ENCODE measurements at regions not wholly inside any gene's neighbourhood (a gene's known extent, or its start where the extent isn't known, plus 50 kb on each side); places are given as distances from the start of the nearest gene placed in this dataset.

DNA sequence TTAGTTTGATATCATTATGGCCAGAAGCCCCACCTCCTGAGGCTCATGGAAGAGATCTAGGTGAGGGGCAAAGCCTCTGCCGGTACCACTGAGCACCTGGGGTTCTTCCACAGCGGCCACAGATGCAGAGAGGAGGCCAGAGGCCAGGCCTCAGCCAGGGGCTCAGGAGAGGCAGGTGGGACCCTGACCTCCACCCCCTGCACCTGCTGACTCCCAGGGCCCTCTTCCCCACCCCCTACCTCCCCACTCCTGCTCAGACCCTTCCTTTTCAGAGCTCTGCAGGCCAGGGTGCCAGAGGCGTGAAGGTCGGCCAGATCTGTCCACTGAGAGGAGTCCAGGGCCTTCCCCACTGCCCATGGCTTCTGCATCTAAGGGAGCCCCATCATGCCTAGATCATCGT is 178.7 kb upstream of the PPP2R2D start:
- no peak for TF ChIP-seq CTCF (IDR thresholded peaks at IDR 0.05; ENCODE audit: extremely low read depth, missing control alignments)
- DNase-seq (ENCODE audit: low spot score), result no peak

GRCh38 chr10:131722525-131723264 is 178.1 kb upstream of the PPP2R2D start:
- DNase-seq (ENCODE audit: low spot score), result no peak
- no peak for TF ChIP-seq CTCF (IDR thresholded peaks at IDR 0.05; ENCODE audit: extremely low read depth, missing control alignments)

- TF ChIP-seq CTCF (IDR thresholded peaks at IDR 0.05; ENCODE audit: extremely low read depth, missing control alignments), result no peak
- no peak for DNase-seq (ENCODE audit: low spot score)
Measured at GRCh38 chr10:131723297-131724168, 177.3 kb upstream of the PPP2R2D start.

DNA sequence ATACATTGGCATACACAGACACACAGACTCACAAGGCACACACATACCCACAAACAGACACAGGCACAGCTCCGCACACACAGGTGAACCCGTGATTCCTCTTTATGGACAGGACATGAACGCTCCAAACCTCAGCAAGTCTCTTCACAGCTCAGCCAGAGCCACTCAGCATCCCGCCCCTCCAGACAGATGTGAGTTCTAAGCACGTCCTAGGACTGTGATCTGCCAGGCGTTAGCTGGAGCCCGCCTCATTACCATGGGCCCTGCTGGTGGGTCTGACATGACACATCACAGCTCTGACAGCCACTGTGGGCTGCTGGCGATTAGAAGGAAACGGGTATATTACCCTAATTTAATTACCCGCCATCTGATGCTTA is 176.7 kb upstream of the PPP2R2D start:
- DNase-seq (ENCODE audit: low spot score), result no peak
- no peak for TF ChIP-seq CTCF (IDR thresholded peaks at IDR 0.05; ENCODE audit: extremely low read depth, missing control alignments)

DNA sequence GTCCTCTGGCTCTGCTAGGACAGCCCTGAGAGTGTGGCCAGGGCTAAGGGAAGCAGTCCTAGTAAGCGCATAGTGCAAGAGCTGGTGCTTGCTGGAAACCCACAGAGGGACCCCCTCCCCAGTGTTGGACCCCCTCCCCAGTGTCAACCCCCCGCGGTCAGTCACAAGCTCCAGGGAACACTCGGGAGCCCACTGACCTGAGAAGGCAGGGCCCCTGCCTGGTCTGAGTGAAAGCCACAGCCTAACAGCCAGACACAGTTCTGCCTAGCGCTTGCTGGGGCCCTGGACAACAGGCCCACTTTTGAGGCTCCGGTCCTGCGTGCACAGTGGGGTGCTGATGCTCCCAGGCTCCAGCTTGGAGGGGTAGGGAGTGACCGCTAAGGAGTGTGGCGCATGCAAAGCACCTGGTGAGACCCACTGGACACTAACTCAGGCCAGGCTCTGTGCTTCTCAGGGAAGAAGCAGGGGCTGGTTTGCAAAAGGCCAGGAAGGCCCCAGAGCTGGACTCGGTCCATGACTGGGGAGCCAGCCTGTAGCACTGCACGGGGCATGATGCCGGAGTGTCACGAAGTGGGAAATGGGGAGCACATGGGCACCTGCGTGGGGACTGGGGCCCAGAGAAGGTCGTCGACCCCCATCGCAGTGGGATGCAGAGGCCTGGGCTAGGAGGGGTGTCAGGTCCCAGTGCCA is 175.8 kb upstream of the PPP2R2D start:
- no peak for TF ChIP-seq CTCF (IDR thresholded peaks at IDR 0.05; ENCODE audit: extremely low read depth, missing control alignments)
- no peak for DNase-seq (ENCODE audit: low spot score)

- no peak for DNase-seq (ENCODE audit: low spot score)
- no peak for TF ChIP-seq CTCF (IDR thresholded peaks at IDR 0.05; ENCODE audit: extremely low read depth, missing control alignments)
Measured at GRCh38 chr10:131725581-131726069, 175.2 kb upstream of the PPP2R2D start.
